Nucleus accumbens (tissue), 56 donors: ENCODE measurements at regions not wholly inside any gene's neighbourhood (a gene's known extent, or its start where the extent isn't known, plus 50 kb on each side); places are given as distances from the start of the nearest gene placed in this dataset.
"Not testable (repeated sequence)": the region's sequence is repeated elsewhere in the genome, so short reads cannot be mapped to it uniquely, and the experiment has no call there.

Source experiments
- DNase-seq, 56 donors: peaks; one replicate each; lab custom pipeline; 2025; lab: John Stamatoyannopoulos, UW

GRCh38 chr3:181290941-181291340 lies 301.4 kb upstream of the DNAJC19 start:
- DNase-seq, result no peak

- no peak for DNase-seq
These were observed 299.8 kb upstream of the DNAJC19 start for GRCh38 chr3:181289306-181289705.

GRCh38 chr3:181288145-181288544 lies 298.6 kb upstream of the DNAJC19 start:
- DNase-seq, result no peak

- DNase-seq, result no peak
These were observed 289.7 kb upstream of the DNAJC19 start for GRCh38 chr3:181279239-181279565.

- no peak for DNase-seq
These were observed 289.1 kb upstream of the DNAJC19 start for GRCh38 chr3:181278468-181279238.

- DNase-seq, result no peak
These were observed 286.9 kb upstream of the DNAJC19 start for GRCh38 chr3:181276358-181276896.

GRCh38 chr3:181274025-181274424 lies 284.5 kb upstream of the DNAJC19 start:
- no peak for DNase-seq

- DNase-seq, result no peak
These were observed 277.8 kb upstream of the DNAJC19 start for GRCh38 chr3:181267312-181267711.

- peak in 1 of 56 donors; percentile 2 for DNase-seq
These were observed 276.3 kb upstream of the DNAJC19 start for GRCh38 chr3:181265750-181266333.

GRCh38 chr3:181264486-181264885 lies 274.9 kb upstream of the DNAJC19 start:
- DNase-seq, result no peak

GRCh38 chr3:181253796-181254195 lies 264.3 kb upstream of the DNAJC19 start:
- no peak for DNase-seq

- no peak for DNase-seq
These were observed 263.1 kb upstream of the DNAJC19 start for GRCh38 chr3:181252631-181253030.

- DNase-seq, result no peak
These were observed 261.2 kb upstream of the DNAJC19 start for GRCh38 chr3:181250714-181251113.

- DNase-seq, result no peak
These were observed 249.9 kb upstream of the DNAJC19 start for GRCh38 chr3:181239441-181239840.

GRCh38 chr3:181230258-181230657 lies 240.7 kb upstream of the DNAJC19 start:
- DNase-seq, result no peak

- no peak for DNase-seq
These were observed 223.8 kb upstream of the DNAJC19 start for GRCh38 chr3:181213347-181213746.

- no peak for DNase-seq
These were observed 222.7 kb upstream of the DNAJC19 start for GRCh38 chr3:181212271-181212670.

GRCh38 chr3:181210275-181210674 lies 220.7 kb upstream of the DNAJC19 start:
- DNase-seq, result no peak

GRCh38 chr3:181189556-181189955 lies 200.0 kb upstream of the DNAJC19 start:
- DNase-seq, result no peak

- no peak for DNase-seq
These were observed 194.2 kb upstream of the DNAJC19 start for GRCh38 chr3:181183764-181184163.

- not testable (repeated sequence) for DNase-seq
These were observed 193.5 kb upstream of the DNAJC19 start for GRCh38 chr3:181183057-181183456.

- no peak for DNase-seq
These were observed 189.5 kb upstream of the DNAJC19 start for GRCh38 chr3:181178991-181179390.
